ENCODE measurements at regions not wholly inside any gene's neighbourhood (a gene's known extent, or its start where the extent isn't known, plus 50 kb on each side); places are given as distances from the start of the nearest gene placed in this dataset.

DNA sequence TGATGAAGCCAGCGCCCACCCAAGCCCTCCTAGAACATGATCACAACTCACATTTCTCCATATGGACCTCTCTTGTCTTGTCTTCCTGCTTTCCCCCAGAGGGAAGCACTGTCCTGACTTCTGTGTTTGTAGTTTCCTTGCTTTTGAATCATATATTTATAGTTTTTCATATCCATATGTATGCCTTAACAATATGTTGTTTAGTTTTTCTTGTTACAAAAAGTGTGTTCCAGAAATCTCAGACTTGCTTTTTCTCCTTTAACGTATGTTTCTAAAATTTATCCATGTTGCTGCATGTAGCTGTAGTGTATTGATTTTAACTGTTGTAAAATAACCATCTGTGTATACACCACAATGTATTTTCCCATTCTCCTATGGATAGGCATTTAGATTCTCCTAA, 182.0 kb upstream of the SMIM23 start:
- TF ChIP-seq, protein P1, sequence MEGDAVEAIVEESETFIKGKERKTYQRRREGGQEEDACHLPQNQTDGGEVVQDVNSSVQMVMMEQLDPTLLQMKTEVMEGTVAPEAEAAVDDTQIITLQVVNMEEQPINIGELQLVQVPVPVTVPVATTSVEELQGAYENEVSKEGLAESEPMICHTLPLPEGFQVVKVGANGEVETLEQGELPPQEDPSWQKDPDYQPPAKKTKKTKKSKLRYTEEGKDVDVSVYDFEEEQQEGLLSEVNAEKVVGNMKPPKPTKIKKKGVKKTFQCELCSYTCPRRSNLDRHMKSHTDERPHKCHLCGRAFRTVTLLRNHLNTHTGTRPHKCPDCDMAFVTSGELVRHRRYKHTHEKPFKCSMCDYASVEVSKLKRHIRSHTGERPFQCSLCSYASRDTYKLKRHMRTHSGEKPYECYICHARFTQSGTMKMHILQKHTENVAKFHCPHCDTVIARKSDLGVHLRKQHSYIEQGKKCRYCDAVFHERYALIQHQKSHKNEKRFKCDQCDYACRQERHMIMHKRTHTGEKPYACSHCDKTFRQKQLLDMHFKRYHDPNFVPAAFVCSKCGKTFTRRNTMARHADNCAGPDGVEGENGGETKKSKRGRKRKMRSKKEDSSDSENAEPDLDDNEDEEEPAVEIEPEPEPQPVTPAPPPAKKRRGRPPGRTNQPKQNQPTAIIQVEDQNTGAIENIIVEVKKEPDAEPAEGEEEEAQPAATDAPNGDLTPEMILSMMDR (IDR thresholded peaks at IDR 0.05; ENCODE audit: low read depth, low read length, missing control alignments) = no peak
- DNase-seq (ENCODE audit: low read depth) = no peak
- H3K4me3 ChIP-seq (ENCODE audit: low read depth, low read length) = no peak overlapping the region
- in situ Hi-C loops (cut with HindIII; ENCODE audit: low sequenced_read_pairs) = no loop called here

GRCh38 chr5:171604195-171604594, 181.4 kb upstream of the SMIM23 start:
- in situ Hi-C loops (cut with HindIII; ENCODE audit: low sequenced_read_pairs) = no loop called here
- H3K4me3 ChIP-seq (ENCODE audit: low read depth, low read length) = no peak overlapping the region
- DNase-seq (ENCODE audit: low read depth) = no peak
- TF ChIP-seq, protein P1 (IDR thresholded peaks at IDR 0.05; ENCODE audit: low read depth, low read length, missing control alignments) = no peak

DNA sequence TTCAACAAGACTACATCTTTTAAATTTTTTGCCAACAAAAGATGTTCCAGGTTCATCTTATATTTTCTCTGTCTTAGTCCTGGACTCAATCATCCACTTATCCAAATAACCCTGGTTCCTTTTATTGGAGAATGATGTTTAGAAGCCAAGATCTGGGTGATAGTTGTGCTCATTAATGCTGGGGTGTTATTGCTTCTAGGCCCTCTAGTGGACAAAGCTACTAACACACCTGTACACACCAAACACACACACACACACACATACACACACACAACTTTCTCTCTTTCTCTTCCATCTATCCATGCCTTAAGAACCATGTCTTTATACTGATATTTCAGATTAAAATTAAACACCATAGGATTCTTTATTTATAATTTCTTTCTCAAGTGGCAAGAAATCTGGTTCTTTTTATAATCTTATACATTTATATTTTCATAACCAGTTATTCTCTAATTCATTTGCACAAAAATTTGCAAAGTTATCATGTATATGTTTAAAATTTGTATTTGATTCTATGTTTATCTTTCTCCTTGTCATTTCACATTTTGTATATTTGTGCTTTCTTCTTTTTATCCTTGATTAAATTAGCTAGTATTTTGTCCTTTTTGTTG, 179.1 kb upstream of the SMIM23 start:
- DNase-seq (ENCODE audit: low read depth) = no peak
- H3K4me3 ChIP-seq (ENCODE audit: low read depth, low read length) = no peak overlapping the region
- in situ Hi-C loops (cut with HindIII; ENCODE audit: low sequenced_read_pairs) = no loop called here
- TF ChIP-seq, protein P1 (IDR thresholded peaks at IDR 0.05; ENCODE audit: low read depth, low read length, missing control alignments) = peak; percentile 17

- TF ChIP-seq, protein P1 (IDR thresholded peaks at IDR 0.05; ENCODE audit: low read depth, low read length, missing control alignments) = no peak
- no peak overlapping the region for H3K4me3 ChIP-seq (ENCODE audit: low read depth, low read length)
- in situ Hi-C loops (cut with HindIII; ENCODE audit: low sequenced_read_pairs) = no loop called here
- DNase-seq (ENCODE audit: low read depth) = no peak
These were observed 177.8 kb upstream of the SMIM23 start for GRCh38 chr5:171607863-171608262.

DNA sequence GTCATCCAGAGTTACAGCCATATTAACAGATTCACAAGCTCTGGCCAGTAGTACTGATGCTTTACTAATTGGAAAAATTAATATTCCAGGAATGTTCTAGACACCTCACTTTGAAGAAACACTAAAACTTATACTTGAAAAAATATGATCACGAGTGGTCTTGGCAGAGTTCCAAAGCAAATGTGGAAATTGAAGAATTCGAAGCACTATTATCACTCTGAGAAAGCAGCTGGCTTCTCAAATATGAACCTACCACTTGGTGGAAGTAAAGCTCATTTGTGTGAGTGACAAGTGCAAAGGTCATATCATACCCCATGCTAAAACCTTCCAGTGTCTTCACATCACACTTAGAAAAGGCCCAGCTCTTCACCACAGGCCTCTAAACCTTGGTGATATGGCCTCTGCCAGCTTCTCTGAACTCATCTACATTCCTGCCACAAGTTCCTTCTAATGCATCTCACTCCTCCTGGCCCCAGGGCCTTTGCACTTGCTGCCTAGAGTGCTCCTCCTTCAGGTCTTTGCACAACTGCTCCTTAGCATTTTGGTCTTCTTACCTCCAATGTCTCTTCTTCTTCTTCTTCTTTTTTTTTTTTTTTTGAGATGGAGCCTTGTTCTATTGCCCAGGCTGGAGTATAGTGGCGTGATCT, 175.7 kb upstream of the SMIM23 start:
- DNase-seq (ENCODE audit: low read depth) = no peak
- in situ Hi-C loops (cut with HindIII; ENCODE audit: low sequenced_read_pairs) = no loop called here
- TF ChIP-seq, protein P1 (IDR thresholded peaks at IDR 0.05; ENCODE audit: low read depth, low read length, missing control alignments) = no peak
- no peak overlapping the region for H3K4me3 ChIP-seq (ENCODE audit: low read depth, low read length)

- TF ChIP-seq, protein P1 (IDR thresholded peaks at IDR 0.05; ENCODE audit: low read depth, low read length, missing control alignments) = no peak
- H3K4me3 ChIP-seq (ENCODE audit: low read depth, low read length) = no peak overlapping the region
- no peak for DNase-seq (ENCODE audit: low read depth)
- in situ Hi-C loops (cut with HindIII; ENCODE audit: low sequenced_read_pairs) = no loop called here
These were observed 174.9 kb upstream of the SMIM23 start for GRCh38 chr5:171610686-171611085.
